CD4-positive, alpha-beta T cell treated with Interleukin-1 beta for 1 hour (primary cell): ENCODE measurements at regions not wholly inside any gene's neighbourhood (a gene's known extent, or its start where the extent isn't known, plus 50 kb on each side); places are given as distances from the start of the nearest gene placed in this dataset.

ENCODE experiments used
- DNase-seq, 2 donors: peaks; one replicate each; pipeline ENCODE4 v3.0.0-alpha.2; 2020 to 2022

DNA sequence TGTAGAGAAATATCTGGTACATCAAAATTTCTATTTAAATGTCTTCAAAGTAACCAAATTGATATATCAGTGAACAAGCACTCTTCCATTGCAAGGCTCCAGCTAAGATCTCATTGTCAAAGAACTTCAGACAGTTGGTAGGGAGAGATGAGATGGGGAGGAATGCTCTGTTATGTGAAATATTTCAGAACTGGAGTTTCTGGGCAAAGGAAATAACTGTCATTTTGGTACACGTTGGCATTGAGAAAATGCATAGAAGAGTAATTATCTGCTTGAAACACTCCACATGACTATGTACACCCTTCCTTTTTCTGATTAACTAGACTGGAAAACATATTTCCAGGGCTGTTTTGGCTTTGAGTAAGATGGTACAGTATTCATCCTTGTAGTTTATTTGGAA is 297.5 kb upstream of the RASGRP1 start:
- no peak for DNase-seq

DNA sequence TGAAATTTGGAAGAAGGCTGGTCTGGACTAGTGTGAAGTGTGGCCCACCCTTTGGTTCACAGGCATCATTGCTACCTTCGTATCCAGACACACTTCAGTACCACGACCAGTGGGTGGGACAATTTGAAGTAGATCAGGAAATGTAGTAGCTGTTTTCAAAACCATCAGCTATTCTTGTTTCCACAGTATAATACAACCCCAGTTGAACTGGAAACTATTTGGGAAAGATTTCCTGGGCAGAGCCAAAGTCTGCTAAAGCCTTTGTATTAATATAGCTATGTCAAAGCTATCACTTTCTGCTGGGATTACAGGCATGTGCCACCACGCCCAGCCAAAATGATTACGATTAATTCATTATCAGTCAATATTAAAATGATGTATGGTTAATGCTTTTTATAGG is 298.8 kb upstream of the RASGRP1 start:
- DNase-seq = no peak

DNA sequence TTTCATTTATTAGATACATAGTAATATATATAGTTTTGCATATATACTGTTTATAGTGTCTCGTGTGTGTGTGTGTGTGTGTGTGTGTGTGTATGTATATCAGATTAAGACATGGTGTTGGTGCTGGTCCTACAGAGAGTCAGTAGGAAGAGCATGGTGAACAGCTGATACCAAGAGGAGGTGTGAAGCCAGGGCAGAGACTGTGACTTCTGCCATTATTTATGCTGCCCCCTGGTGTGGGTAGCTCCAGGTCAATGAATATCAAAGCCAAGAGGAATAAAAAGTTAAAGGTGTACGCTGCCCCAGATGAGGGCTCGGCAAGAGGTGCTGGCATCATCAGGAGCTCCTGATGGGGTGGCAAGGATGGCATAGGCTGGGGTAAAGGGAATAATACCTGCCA is 299.5 kb upstream of the RASGRP1 start:
- DNase-seq = peak in 1 of 2 donors; percentile 6

DNA sequence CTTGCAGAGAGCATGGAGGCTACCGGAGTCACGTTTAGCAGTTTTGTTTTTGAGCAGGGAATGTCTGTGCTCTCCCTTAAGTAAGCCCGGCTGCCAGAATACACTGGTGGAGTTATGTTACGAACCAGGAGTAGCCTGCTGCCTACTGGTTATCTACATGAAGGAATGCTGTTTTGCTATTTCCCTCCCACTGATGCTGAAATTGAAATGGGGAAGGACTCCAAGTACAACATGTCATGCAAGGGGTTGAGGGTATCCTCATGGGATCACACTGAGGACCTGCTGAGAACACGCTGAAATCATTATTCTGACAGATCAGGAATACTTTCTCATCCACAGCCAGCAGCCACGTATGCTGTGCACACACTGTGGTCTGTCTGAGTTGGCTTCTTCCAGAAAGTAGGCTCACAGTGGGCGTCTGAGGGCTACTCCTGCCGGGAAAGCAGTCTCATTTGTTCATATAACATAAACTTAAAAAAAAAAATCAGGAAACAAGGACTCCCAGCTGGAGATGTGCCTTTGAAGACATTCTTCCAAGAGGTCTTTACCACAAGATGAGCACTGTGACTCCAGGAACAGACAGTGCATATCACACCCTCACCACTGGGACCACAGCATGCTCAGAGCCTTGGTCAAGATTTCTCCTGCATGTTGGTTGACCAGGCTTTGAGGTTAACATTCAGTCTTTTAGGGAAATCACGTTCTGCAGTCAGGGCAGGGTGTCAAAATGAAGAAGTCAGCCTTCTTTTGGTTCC is 300.4 kb upstream of the RASGRP1 start:
- DNase-seq = no peak

DNA sequence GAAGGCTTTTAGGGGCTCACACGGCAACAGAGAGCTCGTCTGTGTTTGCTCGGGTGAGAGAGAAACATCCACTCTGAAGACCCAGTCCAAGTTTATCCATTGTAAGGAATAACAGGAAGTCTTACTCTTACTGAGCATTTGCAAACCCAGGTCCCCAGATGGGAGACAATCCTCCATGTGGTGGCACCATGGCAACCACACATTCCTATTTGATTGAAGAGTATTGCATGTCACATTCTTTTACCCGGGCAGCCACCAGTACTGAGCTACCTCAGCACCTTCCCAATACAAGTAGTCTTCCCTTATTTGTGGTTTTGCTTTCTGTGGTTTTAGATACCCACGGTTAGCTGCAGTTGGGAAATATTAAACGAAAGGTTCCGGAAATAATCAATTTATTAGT is 302.9 kb upstream of the RASGRP1 start:
- no peak for DNase-seq

DNA sequence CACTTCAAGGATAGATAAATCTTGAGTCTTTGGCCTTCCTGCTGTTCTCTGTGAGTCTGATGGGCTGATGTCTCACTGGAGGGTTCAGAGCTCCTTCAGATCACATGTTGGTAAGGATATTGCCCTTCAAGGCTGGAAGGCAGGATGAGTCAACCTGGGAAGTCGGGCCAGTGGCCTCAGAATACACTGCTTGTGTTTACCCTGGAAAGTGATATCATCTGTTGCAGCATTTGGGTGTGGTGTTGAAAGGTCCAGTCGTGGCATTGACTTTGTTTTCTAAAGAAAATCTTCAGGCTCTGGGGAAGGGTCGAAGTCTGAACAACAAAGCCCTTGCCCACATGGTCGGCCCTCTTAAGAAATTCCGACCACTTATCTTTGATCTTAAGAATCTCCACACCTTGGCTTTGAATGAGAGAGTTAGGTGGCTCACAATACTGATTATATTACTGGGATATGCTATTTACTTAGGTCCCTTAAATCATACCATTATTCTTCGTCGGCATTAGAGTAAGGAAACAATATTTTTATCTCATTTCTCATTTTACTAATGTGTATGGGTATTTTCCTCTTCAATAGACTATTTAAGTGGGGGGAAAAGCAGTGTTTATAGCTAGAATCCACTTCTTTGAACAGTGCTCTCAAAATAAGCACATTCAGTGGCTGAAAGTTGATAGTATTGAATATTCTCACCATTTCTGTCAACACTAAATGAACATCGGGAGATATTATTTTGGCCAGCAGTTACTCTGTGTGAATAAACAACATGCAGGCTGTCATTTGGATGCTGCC is 303.9 kb upstream of the RASGRP1 start:
- DNase-seq = no peak

DNA sequence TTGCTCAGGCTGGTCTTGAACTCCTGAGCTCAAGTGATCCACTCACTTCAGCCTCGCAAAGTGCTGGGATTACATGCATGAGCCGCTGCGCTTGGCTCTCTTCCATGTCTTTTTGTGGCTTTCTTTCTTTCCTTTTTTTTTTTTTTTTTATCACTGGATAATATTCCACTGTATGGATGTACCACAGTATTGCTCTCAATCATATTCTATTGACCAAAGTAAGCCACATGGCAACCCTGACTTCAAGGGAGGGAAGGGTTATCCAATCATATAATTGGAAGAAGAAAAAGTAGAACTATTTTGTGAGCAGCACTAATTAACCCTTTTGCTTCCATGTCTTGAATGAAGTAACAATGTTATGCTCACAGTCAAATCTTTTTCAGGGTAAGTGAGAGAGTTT is 307.0 kb upstream of the RASGRP1 start:
- no peak for DNase-seq

DNA sequence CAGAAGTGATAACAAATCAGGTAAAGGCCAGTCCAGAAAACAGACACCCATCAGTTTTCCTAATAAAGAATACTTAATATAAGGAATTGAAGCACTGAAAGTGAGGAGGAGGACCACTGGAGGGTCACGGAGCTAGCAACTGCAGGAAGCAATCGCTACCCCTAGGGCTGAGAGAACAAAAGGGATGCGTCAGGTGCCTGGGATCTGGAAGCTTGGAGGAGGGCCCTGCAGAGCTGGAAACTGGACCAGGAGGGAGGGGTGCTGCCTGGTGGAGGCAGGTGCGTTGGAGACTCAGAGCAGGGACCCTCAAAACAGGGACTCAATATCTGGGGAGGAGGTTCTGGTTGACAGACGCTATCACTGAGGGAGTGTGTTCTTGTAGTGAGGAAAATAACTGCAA is 308.1 kb upstream of the RASGRP1 start:
- no peak for DNase-seq

DNA sequence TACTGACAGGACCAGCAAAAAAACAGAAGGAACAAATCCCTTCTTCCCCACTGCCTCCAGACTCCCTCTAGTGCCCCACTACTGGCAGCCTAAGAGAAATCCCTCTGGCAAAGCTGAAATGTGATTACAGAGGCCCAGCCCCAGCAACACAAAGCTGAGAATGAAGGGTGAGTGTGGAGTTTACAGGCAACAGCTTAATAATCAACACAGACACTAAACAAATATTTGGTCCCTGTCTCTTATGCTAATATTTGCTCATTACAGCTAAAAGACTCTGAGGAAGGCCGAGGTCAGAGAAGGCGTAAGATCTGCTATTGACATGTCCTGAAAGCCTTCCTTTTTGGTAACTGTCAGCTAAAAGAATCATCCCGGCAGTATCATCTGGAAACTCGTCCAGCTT is 308.5 kb upstream of the RASGRP1 start:
- no peak for DNase-seq

DNA sequence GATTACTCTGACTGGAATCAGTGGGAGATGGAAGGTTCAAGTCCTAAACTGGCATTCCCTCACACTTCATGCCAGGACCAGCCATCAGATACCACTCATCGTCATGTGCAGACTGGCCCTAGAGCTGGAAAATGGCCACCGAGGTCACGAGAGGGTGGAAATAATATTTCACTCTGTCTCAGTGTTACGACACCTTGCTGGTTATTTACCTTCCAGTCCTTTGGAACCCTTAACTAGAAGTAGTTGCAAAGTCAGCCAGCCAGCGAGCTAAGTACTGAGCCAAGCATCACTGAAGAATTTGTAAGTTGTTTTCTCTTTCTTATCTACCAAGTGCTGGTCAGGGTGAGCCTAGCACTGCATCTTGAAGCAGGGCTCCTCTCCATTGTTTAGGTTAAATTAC is 309.9 kb upstream of the RASGRP1 start:
- no peak for DNase-seq

DNA sequence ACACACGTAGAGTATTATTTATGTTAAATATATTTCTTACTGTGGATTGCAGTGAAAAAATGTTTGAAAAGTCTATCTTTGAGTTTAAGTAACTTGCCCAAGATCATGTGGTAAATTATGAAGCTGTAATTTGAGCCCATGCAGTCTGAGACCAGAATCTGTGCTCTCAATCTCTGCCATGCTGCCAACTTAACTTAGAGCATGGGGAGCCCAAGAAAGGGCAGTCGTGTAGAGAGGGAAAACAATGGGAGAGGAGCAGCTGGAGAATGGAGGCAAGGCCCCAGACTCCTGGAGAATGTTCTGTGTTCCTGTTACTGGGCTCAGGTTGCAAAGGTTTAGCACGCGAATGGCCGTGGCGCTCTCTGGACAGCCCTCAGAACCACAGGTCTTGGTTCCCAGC is 311.6 kb upstream of the RASGRP1 start:
- no peak for DNase-seq

DNA sequence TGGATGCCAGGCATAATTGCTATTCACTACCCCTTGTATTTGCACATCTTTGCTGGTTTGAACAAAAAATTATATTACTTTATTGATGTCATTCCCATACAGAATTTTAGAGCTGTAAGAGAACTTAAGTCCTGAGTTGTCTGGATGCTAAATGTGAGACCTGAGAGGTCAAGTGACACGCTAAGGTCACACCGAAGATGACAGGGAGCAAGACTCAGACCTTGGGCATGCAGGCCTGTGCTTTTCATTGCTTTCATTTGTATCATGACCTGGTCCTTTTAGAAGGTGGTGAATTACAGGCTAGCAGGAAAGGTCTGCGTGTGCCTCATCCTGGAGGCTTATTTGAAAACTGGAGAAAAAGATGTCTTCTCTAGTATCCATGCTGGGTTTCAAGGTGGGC is 312.0 kb upstream of the RASGRP1 start:
- DNase-seq = no peak

DNA sequence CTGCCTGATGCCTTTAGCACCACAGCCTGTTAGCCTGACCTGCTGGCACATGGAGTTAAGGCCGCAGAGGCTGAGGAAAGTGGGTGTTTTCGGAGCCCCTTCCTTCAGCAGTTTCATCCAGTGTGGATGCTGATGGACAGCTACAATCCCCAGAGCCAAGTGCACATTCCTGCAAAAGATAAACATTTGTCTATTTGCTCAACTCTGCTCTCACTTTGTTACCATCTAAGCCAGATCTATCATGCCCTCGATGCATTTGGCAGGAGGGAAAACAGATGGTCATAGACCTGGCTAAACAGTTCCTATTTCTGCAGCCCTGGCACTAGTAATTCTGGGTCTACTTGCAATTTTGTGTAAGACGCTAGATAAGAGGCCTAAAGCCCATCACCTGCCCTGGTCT is 312.9 kb upstream of the RASGRP1 start:
- DNase-seq = no peak

DNA sequence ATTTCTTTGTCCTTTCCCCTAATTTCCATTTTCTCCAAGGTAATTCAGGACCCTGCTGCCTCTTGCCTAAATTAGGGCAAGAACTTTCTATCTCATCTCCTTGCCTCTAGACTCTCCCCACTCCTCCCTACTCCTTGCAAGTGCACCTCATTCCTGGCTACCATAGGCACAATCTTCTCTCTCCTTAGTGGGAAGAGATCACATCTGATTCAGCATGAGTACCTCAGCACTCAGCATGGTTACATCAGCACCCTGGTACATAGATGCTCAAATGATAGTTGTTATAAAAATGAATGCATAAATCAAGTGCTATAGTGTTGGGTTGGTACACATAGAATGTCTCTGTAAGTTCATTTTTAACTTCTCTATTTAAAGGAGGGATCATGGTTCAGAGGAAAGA is 313.4 kb upstream of the RASGRP1 start:
- DNase-seq = no peak

DNA sequence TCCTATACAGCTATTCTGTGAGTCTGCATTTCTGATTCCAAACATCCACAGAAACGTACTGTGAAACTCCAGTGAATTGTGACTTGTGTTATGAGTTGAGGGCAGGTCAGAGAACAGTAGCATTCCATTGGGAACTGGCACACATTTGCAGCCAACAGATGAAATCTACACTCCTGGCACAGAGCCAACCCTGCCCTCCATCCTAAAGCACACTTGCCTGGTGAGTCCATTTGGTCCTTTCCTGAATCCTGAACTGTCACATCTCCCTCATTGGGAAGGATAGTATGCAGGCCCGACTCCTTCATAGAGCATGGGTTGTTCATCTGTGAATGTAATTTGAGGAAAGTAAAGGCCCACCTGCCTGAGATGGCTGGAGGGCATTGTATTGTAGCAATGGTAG is 314.3 kb upstream of the RASGRP1 start:
- DNase-seq = no peak

DNA sequence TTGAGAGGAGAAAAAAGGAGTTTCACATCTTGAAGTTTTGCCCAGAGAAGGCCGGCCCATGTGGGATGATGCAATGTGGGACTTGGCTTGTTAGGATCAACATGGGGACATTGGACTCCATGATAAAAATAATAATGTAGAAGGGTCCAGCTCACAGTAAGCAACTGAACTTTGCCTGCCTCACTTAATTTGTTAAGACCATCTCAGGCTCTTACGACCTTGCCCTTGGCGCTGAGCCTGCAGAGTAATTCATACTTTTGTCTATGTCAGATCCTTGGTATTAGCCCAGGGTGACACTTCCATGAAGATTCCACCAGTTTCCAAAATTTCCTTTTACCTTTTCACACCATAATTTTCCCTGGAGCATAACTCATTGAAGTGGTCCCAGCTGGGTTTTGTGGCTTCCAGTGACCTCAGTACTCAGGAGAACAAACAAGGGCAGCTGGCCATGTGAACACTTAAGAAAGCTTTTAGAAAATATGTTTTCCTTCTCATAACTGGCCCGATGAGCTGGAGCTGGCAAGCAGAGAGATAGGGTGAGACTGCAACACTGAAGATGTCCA is 315.4 kb upstream of the RASGRP1 start:
- DNase-seq = no peak

DNA sequence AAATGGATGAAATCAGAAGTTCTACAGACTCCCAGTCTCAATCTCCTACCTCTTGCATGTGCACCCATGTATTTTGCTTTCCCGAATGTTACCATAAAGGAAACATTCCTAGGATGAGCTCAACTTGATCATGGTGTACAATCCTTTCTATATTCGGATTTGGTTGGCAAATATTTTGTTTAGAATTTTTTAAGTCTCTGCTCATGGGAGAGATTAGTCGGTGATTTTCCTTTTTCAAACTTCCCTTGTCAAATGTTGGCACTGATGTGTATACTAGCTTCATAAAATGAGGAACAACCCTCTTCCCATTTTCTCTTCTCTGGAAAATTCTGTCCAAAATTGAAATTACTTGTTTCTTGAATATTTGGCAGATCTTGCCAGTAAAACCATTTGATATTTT is 317.6 kb upstream of the RASGRP1 start:
- DNase-seq = no peak

DNA sequence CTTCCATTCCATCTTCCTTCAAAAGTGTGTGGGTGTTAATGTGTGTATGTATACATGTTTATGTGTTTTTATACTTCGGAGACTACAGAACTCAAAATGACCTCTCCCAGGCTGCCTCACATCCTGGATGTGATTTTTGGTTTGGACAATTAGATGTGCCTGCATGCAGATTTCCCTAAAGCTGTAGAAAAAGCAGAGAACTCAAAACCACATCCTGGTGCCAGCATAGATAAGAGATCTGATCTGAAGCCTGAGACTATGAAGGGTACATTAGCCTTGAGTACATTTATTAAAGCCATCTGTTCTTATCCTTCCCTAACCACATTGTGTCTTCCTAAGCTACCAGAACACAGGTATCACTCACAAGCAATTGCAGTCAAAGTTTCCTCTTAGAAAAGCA is 319.4 kb upstream of the RASGRP1 start:
- no peak for DNase-seq

DNA sequence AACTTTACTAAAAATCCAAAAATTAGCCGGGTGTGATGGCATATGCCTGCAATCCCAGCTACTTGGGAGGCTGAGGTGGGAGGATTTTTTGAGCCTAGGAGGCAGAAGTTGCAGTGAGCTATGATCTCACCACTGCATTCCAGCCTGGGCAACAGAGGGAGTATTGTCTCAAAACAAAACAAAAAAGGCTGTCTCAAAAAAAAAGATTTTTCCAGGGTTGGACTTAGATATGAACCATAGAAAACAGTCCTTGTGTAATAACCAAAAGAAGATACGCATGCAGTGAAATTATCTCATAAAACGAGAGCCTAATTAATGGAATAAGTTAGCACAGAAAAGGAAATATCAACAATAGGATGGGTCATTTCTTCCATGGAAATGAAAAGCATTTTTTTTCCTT is 320.4 kb upstream of the RASGRP1 start:
- DNase-seq = no peak

DNA sequence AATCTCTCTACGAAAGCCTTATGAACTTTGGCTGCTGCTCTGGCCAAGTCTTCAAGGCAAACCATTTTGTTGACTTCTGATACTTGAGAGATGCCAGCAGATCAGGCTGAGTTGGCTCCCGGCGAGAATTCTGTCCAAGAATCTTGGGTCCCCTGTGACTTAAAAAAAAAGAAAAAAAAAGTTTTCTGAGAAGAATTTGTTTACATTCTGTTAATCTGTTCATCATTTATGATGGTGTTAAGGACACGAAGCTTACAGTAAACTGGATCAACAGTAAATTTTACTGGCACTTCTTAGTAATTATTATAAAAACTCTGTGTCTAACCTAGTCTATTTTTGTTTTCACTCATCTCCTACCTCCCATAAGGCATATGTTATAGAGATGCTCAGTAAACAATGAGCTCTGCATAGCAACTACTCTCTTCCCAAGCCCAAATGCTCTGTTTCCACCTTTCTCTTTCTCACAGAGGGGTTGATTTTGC is 320.9 kb upstream of the RASGRP1 start:
- no peak for DNase-seq

DNA sequence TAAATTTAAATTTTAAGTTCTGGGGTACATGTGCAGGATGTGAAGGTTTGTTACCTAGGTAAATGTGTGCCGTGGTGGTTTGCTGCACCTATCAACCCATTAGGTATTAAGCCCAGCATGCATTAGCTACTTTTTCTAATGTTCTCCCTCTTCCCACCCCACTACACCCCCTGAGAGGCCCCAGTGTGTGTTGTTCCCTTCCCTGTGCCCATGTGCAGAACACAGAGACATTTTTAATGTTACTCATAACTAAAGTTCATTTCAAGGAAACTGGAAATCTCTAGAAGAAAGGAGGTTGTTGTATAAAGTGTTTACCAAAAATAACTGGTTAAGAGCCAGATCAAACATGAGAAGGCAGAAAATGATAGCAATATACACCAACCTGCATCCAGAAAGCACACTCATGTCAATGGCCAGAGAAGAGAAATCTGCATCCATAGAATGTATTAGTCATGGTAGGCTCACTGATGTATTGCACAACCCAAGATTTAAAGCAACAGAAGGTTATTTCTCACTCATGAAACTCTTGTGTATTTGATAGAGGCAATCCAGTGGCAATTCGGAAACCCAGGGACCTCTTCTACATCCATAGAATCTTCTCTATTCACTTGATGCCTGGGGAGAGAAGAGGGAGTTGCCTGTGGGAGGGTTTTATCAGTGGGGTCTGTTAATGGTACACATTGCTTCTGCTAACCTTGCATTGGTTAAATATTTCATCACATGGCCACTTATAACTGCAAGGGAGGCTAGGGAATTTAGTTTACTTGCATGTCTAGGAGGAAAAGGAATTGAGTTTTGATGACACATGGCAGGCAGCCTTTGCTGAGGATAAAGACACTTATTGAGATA is 321.9 kb upstream of the RASGRP1 start:
- DNase-seq = no peak

DNA sequence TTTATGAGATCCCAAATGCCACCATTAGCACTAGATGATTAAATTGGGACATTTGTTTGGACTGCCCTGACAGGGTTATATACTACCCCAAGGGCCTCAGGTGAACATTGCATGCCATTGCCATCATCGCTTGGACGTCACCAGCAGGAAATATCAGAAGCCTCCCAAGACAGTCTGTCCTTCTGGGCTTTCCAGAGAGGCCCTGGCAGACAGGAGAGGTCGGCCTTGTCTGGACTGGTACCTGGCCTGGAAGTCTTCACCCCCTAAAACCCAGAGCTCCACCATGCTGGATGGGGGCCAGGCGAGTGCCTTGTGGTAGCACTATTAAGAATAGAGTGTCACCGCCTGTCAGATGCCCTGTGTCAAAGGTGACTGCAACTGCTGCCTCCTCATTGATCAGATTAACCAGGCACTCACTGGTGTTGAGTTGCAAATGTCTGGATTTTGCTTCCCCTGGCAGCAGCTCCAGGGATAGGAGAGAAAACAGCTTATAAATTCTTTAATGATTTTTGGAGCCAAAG is 324.1 kb upstream of the RASGRP1 start:
- DNase-seq = no peak

DNA sequence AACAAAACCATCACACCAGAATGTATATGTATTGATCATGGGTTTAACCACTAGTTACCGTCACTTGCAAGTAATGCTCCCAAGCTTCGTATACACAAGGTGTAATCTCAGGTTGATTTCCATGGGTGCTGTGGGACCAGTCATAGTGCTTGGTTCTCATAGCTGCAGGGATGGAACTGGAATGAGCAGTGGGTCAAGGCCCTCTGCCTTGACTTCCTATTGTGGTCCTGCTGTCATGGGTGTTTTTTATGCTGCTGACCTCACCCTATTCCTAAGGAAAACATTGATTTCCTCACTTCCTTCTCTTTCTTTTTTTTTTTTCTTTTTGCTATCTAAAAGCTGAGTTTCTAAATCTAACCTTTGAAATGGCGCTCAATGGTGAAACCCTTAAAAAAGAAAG is 325.6 kb upstream of the RASGRP1 start:
- DNase-seq = no peak
